Liver (tissue), 8 donors: ENCODE measurements at regions not wholly inside any gene's neighbourhood (a gene's known extent, or its start where the extent isn't known, plus 50 kb on each side); places are given as distances from the start of the nearest gene placed in this dataset.

Experiments used
- DNase-seq: peaks from one replicate; pipeline ENCODE4 v3.0.0-alpha.2; 2017; ENCODE audit warnings: low spot score
- H3K27ac ChIP-seq, 2 donors: one replicate each; pipeline ENCODE4 v1.7.0; 2013; ENCODE audit warnings: inconsistent platforms in 2 of 2, low read length in 2 of 2, control low read depth in 1 of 2, low read depth in 1 of 2, mild to moderate bottlenecking in 1 of 2
- H3K27me3 ChIP-seq, 4 donors: one replicate each; pipeline versions ENCODE4 v1.6.1 to v1.7.0; 2013; ENCODE audit warnings: low read length in 3 of 4, inconsistent platforms in 1 of 4, mild to moderate bottlenecking in 1 of 4, moderate library complexity in 1 of 4; ENCODE audit not compliant: control insufficient read depth in 4 of 4, insufficient read depth in 4 of 4
- H3K36me3 ChIP-seq, 4 donors: one replicate each; pipeline versions ENCODE4 v1.6.1 to v1.7.0; 2013; ENCODE audit warnings: low read length in 3 of 4, mild to moderate bottlenecking in 3 of 4, low read depth in 1 of 4, moderate library complexity in 1 of 4; ENCODE audit not compliant: control insufficient read depth in 4 of 4, insufficient read depth in 3 of 4
- H3K4me1 ChIP-seq, 4 donors: one replicate each; pipeline versions ENCODE4 v1.6.1 to v1.7.0; 2013; ENCODE audit warnings: low read length in 3 of 4, mild to moderate bottlenecking in 3 of 4, moderate library complexity in 1 of 4; ENCODE audit not compliant: control insufficient read depth in 4 of 4, insufficient read depth in 4 of 4
- H3K4me3 ChIP-seq, 3 donors: one replicate each; pipeline versions ENCODE4 v1.6.1 to v1.7.0; 2013; ENCODE audit warnings: low read length in 3 of 3, control low read depth in 1 of 3, low read depth in 1 of 3, mild to moderate bottlenecking in 1 of 3
- H3K9ac ChIP-seq, 2 donors: one replicate each; pipeline ENCODE4 v1.7.0; 2013; ENCODE audit warnings: low read length in 2 of 2, mild to moderate bottlenecking in 2 of 2, moderate library complexity in 2 of 2, control low read depth in 1 of 2, low read depth in 1 of 2
- H3K9me3 ChIP-seq, 4 donors: one replicate each; pipeline versions ENCODE4 v1.6.1 to v1.7.0; 2013; ENCODE audit warnings: low read length in 3 of 4; ENCODE audit not compliant: control insufficient read depth in 4 of 4
- ATF3 ChIP-seq: IDR thresholded peaks from 2 replicates; pipeline ENCODE4 v1.6.1; 2016; ENCODE audit warnings: antibody characterized with exemption
- EGR1 ChIP-seq, 2 donors: IDR thresholded peaks; 2 replicates each; pipeline ENCODE4 v1.6.1; 2016 to 2018; ENCODE audit warnings: antibody characterized with exemption in 2 of 2, low read depth in 2 of 2
- FOXA1 ChIP-seq: IDR thresholded peaks from 2 replicates; pipeline ENCODE4 v1.6.1; 2016; ENCODE audit warnings: antibody characterized with exemption
- FOXA2 ChIP-seq: IDR thresholded peaks from 2 replicates; pipeline ENCODE4 v1.6.1; 2016; ENCODE audit warnings: antibody characterized with exemption
- GABPA ChIP-seq, 2 donors: IDR thresholded peaks in 1 of 2; conservative IDR thresholded peaks in 1 of 2; 2 replicates each; pipeline ENCODE4 v1.6.1; 2016; ENCODE audit warnings: antibody characterized with exemption in 2 of 2, mild to moderate bottlenecking in 1 of 2, moderate library complexity in 1 of 2
- HNF4A ChIP-seq, 2 donors: conservative IDR thresholded peaks; 2 replicates each; pipeline ENCODE4 v1.6.1; 2016; ENCODE audit warnings: antibody characterized with exemption in 2 of 2, mild to moderate bottlenecking in 2 of 2
- HNF4G ChIP-seq: IDR thresholded peaks from 2 replicates; pipeline ENCODE4 v1.6.1; 2016; ENCODE audit warnings: antibody characterized with exemption
- JUND ChIP-seq, 2 donors: IDR thresholded peaks; 2 replicates each; pipeline ENCODE4 v1.6.1; 2016; ENCODE audit warnings: antibody characterized with exemption in 2 of 2
- NR2F2 ChIP-seq: IDR thresholded peaks from 2 replicates; pipeline ENCODE4 v1.6.1; 2016; ENCODE audit warnings: antibody characterized with exemption
- RXRA ChIP-seq, 2 donors: IDR thresholded peaks; 2 replicates each; pipeline ENCODE4 v1.6.1; 2017 to 2018; ENCODE audit warnings: antibody characterized with exemption in 2 of 2, mild to moderate bottlenecking in 1 of 2
- SP1 ChIP-seq: IDR thresholded peaks from 2 replicates; pipeline ENCODE4 v1.6.1; 2018; ENCODE audit warnings: antibody characterized with exemption, mild to moderate bottlenecking
- TAF1 ChIP-seq: conservative IDR thresholded peaks from 2 replicates; pipeline ENCODE4 v1.6.1; 2016; ENCODE audit warnings: antibody characterized with exemption, mild to moderate bottlenecking
- YY1 ChIP-seq: IDR thresholded peaks from 2 replicates; pipeline ENCODE4 v1.6.1; 2016; ENCODE audit warnings: antibody characterized with exemption, mild to moderate bottlenecking
- WGBS: extraction: QIAGEN DNeasy Blood & Tissue Kit; methylation state at CpG from one replicate; pipeline ENCODE4 v1.1.7; 2013; 5-methylcytosine and 5-hydroxymethylcytosine counted together
- TF ChIP-seq, protein P1 (sequence below): IDR thresholded peaks from 2 replicates; pipeline ENCODE4 v1.6.1; 2016; ENCODE audit warnings: antibody characterized with exemption
- TF ChIP-seq, protein P2 (sequence below): fragments of 150-350 bp; IDR thresholded peaks from 2 replicates; pipeline ENCODE4 v1.5.1; 2017; ENCODE audit warnings: improper control_type of control experiment, low read depth, low read length; ENCODE audit not compliant: missing input control
- TF ChIP-seq, protein P3 (sequence below): IDR thresholded peaks from 2 replicates; pipeline ENCODE4 v1.6.1; 2016; ENCODE audit warnings: antibody characterized with exemption
- donor health status: healthy.
- donor health status: healthy.
- donor health status: healthy.
- donor health status: healthy.
- donor health status: healthy.

GRCh38 chr13:73803997-73804396 is 330.2 kb downstream of the KLF12 start:
- H3K27me3 ChIP-seq = no peaks in the 10 kb centered on the region
- H3K9ac ChIP-seq = no peak overlapping the region
- TF ChIP-seq NR2F2 (no peak), EGR1 (IDR thresholded peaks at IDR 0.05; ENCODE audit: low read depth in 2 of 2) (no peak), HNF4A (conservative IDR thresholded peaks at IDR 0.05) (no peak), SP1 (no peak), HNF4G (no peak), GABPA (IDR thresholded peaks at IDR 0.05 in 1 of 2, conservative IDR thresholded peaks at IDR 0.05 in 1 of 2) (no peak), FOXA2 (no peak), ATF3 (no peak), JUND (IDR thresholded peaks at IDR 0.05) (no peak), YY1 (no peak), TAF1 (no peak), FOXA1 (no peak)
- TF ChIP-seq, protein P1, sequence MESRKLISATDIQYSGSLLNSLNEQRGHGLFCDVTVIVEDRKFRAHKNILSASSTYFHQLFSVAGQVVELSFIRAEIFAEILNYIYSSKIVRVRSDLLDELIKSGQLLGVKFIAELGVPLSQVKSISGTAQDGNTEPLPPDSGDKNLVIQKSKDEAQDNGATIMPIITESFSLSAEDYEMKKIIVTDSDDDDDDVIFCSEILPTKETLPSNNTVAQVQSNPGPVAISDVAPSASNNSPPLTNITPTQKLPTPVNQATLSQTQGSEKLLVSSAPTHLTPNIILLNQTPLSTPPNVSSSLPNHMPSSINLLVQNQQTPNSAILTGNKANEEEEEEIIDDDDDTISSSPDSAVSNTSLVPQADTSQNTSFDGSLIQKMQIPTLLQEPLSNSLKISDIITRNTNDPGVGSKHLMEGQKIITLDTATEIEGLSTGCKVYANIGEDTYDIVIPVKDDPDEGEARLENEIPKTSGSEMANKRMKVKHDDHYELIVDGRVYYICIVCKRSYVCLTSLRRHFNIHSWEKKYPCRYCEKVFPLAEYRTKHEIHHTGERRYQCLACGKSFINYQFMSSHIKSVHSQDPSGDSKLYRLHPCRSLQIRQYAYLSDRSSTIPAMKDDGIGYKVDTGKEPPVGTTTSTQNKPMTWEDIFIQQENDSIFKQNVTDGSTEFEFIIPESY = no peak
- TF ChIP-seq, protein P2, sequence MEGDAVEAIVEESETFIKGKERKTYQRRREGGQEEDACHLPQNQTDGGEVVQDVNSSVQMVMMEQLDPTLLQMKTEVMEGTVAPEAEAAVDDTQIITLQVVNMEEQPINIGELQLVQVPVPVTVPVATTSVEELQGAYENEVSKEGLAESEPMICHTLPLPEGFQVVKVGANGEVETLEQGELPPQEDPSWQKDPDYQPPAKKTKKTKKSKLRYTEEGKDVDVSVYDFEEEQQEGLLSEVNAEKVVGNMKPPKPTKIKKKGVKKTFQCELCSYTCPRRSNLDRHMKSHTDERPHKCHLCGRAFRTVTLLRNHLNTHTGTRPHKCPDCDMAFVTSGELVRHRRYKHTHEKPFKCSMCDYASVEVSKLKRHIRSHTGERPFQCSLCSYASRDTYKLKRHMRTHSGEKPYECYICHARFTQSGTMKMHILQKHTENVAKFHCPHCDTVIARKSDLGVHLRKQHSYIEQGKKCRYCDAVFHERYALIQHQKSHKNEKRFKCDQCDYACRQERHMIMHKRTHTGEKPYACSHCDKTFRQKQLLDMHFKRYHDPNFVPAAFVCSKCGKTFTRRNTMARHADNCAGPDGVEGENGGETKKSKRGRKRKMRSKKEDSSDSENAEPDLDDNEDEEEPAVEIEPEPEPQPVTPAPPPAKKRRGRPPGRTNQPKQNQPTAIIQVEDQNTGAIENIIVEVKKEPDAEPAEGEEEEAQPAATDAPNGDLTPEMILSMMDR = no peak
- TF ChIP-seq, protein P3, sequence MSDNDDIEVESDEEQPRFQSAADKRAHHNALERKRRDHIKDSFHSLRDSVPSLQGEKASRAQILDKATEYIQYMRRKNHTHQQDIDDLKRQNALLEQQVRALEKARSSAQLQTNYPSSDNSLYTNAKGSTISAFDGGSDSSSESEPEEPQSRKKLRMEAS = no peak
- no peak for DNase-seq
- H3K36me3 ChIP-seq = peaks cover 0 to 3% (median under 1%) of the 10 kb centered on the region in 4 donors
- H3K4me1 ChIP-seq = peaks cover 0 to 2% (median 0%) of the 10 kb centered on the region in 4 donors
- no peak overlapping the region for H3K4me3 ChIP-seq
- H3K9me3 ChIP-seq = no peaks in the 10 kb centered on the region
- no peak overlapping the region for H3K27ac ChIP-seq
- 89% methylated on average over 1 of the region's 1 CpG for WGBS

- H3K27ac ChIP-seq = no peak overlapping the region
- H3K9ac ChIP-seq = no peak overlapping the region
- peaks cover 0 to 3% (median 1%) of the 10 kb centered on the region in 4 donors for H3K36me3 ChIP-seq
- no peak for DNase-seq
- no peaks in the 10 kb centered on the region for H3K27me3 ChIP-seq
- TF ChIP-seq RXRA (IDR thresholded peaks at IDR 0.05) (no peak), ATF3 (no peak)
- no peaks in the 10 kb centered on the region for H3K4me1 ChIP-seq
- 93% methylated on average over 2 of the region's 2 CpGs for WGBS
- no peak overlapping the region for H3K4me3 ChIP-seq
- H3K9me3 ChIP-seq = no peaks in the 10 kb centered on the region
Observed at GRCh38 chr13:73800011-73800410, 334.2 kb downstream of the KLF12 start.

DNA sequence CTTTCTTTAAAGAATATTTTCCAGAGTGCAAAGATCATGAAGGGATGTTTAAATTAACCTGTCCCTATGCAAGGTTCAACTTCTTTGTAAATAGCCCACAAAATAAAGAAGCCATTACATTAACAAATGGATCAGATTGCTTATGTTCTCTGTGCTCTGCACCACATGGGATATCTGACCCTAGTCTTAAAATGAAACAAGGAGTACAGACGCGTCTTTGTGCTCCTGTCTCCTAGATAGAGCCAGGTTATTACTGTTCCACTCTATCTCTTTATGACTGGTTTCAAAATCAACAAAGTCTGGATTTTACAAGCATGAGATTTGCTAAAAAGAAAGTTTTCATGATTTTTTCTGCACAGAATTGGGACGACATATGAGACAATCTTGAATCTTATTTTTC is 339.4 kb downstream of the KLF12 start:
- Histone ChIP-seq H3K4me3 (no peak overlapping the region), H3K27ac (no peak overlapping the region), H3K27me3 (no peaks in the 10 kb centered on the region), H3K9ac (no peak overlapping the region), H3K9me3 (no peaks in the 10 kb centered on the region), H3K36me3 (peaks cover 0 to 3% (median 0%) of the 10 kb centered on the region in 4 donors), H3K4me1 (no peaks in the 10 kb centered on the region)
- TF ChIP-seq, protein P2 = no peak
- TF ChIP-seq HNF4A (conservative IDR thresholded peaks at IDR 0.05) (no peak), EGR1 (IDR thresholded peaks at IDR 0.05; ENCODE audit: low read depth in 2 of 2) (no peak), SP1 (no peak), JUND (IDR thresholded peaks at IDR 0.05) (no peak), YY1 (no peak), ATF3 (no peak), TAF1 (no peak), GABPA (IDR thresholded peaks at IDR 0.05 in 1 of 2, conservative IDR thresholded peaks at IDR 0.05 in 1 of 2) (no peak)
- TF ChIP-seq, protein P1 = no peak
- DNase-seq = no peak
- 89% methylated on average over 3 of the region's 3 CpGs for WGBS
